ENCODE measurements at regions not wholly inside any gene's neighbourhood (a gene's known extent, or its start where the extent isn't known, plus 50 kb on each side); places are given as distances from the start of the nearest gene placed in this dataset.

DNA sequence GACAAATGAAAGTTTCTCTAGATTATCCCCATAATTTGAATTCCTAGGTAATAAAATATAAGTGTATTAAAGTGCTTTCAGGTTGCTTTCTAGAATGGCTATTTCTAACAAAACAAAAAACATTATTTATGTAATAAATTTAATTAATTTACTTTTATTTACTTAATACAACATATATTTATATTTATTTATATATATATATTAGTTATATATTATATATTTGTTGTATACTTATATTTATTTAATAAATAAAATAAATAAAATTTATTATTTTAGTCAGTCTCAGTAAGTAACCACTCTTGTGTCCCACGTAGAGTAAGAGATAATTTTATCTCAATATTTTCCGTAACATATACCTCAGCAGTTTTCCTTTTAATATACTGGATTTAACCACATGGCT, 1031.6 kb upstream of the CNTN5 start:
- no peak overlapping the region for H3K4me3 ChIP-seq (ENCODE audit: low read depth, low read length)
- no peak for DNase-seq (ENCODE audit: low read depth)
- TF ChIP-seq, protein P1, sequence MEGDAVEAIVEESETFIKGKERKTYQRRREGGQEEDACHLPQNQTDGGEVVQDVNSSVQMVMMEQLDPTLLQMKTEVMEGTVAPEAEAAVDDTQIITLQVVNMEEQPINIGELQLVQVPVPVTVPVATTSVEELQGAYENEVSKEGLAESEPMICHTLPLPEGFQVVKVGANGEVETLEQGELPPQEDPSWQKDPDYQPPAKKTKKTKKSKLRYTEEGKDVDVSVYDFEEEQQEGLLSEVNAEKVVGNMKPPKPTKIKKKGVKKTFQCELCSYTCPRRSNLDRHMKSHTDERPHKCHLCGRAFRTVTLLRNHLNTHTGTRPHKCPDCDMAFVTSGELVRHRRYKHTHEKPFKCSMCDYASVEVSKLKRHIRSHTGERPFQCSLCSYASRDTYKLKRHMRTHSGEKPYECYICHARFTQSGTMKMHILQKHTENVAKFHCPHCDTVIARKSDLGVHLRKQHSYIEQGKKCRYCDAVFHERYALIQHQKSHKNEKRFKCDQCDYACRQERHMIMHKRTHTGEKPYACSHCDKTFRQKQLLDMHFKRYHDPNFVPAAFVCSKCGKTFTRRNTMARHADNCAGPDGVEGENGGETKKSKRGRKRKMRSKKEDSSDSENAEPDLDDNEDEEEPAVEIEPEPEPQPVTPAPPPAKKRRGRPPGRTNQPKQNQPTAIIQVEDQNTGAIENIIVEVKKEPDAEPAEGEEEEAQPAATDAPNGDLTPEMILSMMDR (IDR thresholded peaks at IDR 0.05; ENCODE audit: insufficient read depth, low read length): no peak

DNA sequence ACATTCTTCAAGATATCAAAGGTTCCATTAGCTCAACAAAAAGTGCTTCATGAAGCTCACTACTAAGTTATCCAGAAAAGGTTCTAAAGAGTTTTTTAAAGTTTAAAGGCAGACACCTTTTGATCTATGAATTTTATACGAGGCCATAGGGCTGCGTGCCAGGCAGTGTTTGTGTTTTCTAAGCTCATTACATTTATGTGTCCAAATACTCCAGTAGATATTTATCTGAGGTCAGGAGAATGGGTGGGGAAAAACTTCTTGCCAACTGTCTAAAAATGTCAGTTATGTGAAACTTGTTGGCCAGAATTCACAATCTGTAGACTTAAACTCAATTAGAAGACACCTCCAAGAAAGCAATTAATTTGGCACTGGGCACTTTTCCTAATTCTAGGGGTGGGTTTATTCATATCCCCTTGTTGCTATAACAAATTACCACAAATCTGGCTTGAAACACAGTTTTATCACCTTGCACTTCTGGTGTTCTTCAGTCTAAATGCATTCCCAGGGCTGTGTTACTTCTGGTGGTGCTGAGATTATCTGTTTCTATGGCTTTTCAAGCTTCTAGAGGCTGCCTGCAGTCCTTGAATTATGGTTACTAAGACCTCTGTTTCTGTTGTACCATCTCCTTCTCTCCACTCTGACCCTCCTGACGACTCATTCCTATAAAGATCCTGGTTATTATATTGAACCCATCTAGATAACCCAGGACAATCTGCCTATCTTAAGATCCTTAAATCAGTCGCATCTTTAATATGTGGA, 1030.4 kb upstream of the CNTN5 start:
- peak; percentile 44 for DNase-seq (ENCODE audit: low read depth)
- H3K4me3 ChIP-seq (ENCODE audit: low read depth, low read length): no peak overlapping the region
- TF ChIP-seq, protein P1 (IDR thresholded peaks at IDR 0.05; ENCODE audit: insufficient read depth, low read length): no peak

DNA sequence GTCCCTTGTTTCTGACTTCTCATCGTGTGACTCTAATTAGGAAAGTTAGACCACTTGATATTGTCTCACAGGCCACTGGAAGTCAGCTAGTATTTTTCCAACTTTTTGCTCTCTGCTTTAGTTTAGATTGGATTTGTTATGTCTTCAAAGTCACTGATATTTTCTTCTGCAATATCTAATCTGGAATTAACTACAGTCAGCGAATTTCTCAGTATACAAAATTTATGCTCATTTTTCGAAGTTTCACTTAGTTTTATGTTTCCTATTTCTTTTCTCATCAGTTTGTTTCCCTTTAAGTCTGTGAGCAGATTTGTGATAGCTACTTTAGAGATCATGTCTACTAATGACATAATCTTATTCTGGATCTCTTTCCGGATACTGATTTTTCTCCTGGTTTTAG, 1027.2 kb upstream of the CNTN5 start:
- no peak for DNase-seq (ENCODE audit: low read depth)
- TF ChIP-seq, protein P1 (IDR thresholded peaks at IDR 0.05; ENCODE audit: insufficient read depth, low read length): no peak
- H3K4me3 ChIP-seq (ENCODE audit: low read depth, low read length): no peak overlapping the region

GRCh38 chr11:97995874-97996273, 1024.9 kb upstream of the CNTN5 start:
- no peak overlapping the region for H3K4me3 ChIP-seq (ENCODE audit: low read depth, low read length)
- DNase-seq (ENCODE audit: low read depth): no peak
- TF ChIP-seq, protein P1 (IDR thresholded peaks at IDR 0.05; ENCODE audit: insufficient read depth, low read length): no peak

DNA sequence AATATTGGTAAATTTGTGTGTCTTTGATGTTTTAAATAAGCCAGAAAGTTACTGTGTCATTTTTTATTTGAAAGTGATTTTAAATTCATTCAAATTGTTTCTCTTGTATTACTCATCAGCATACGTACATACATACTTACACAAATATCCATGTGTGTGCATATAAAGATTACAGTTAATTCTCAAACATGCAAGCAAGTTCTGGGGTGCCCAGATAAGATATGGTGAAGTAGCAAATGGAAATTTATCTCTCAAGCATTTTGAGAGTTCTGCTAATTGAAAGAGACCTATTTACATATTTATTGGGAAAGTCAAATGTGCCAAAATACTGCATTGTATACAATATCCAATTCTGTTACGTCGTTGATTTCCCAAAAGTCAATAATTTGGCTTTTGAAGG, 1024.0 kb upstream of the CNTN5 start:
- H3K4me3 ChIP-seq (ENCODE audit: low read depth, low read length): no peak overlapping the region
- TF ChIP-seq, protein P1 (IDR thresholded peaks at IDR 0.05; ENCODE audit: insufficient read depth, low read length): no peak
- no peak for DNase-seq (ENCODE audit: low read depth)

DNA sequence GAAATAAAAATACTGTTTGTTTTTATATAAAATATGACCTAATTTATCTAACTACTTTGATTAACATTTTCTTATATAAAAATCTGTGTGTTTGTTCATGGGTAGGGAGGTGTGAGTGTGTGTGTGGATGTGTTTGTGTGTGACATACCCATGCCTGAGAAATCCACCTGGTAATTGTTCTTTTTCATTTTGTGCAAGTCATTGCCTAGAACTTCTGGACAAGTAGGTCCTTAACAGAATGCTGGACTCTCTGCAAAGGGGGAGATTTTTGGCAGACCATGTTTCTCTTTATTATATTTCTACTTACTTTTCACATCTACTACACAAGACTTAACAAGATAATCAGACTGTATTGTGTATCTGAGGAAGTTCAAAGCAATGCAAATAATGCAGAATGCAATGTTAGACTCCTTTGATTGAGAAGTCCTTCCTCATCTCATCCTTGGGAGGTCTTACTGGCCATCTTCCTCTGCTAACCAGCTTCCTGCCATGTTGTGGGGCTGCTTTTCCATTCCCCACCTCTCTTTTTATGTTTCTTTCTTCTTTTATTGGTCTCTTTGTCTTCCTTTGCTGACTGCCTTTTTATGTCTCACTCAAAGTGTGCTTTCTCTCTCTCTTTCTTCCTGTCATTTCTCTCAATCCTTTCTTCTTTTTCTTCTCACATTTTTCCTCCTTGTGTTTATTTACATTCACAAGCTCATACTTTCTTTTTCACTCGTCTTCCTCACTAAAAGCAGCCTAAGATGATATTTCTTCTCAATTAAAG, 1017.0 kb upstream of the CNTN5 start:
- no peak overlapping the region for H3K4me3 ChIP-seq (ENCODE audit: low read depth, low read length)
- no peak for DNase-seq (ENCODE audit: low read depth)
- TF ChIP-seq, protein P1 (IDR thresholded peaks at IDR 0.05; ENCODE audit: insufficient read depth, low read length): no peak

Data from fibroblast of the aortic adventitia (primary cell).